ENCODE measurements at regions not wholly inside any gene's neighbourhood (a gene's known extent, or its start where the extent isn't known, plus 50 kb on each side); places are given as distances from the start of the nearest gene placed in this dataset.
A peak's percentile ranks its signal among the peaks of the same experiment; 100 is the strongest.

DNA sequence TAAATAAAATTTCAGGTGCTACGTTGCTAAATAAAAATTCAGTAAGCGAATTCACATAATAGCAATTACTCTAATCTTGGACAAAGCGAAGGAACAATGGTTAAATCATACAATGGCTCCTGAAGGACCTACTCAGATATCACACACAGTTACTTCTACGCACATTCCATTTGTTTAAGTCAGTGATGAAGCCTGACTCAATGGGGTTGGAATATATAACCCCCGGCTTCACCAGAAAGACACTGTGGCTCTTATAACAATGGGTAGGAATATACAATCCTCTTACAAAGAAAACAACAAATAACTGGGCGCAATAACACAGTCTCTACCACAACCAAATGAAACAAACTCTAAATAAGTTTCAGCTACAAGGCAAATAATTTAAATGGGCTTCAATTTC lies 349.5 kb downstream of the IRS1 start:
- POLR2A ChIA-PET = interaction anchor here (0.6 to 0.8 kb wide), 3 partner anchors 25 to 340 kb away, joined by 3 to 4 read pairs (median 3); no protein-coding TSS in a partner anchor
- intact Hi-C loops (cut with micrococcal nuclease) = no loop called here

DNA sequence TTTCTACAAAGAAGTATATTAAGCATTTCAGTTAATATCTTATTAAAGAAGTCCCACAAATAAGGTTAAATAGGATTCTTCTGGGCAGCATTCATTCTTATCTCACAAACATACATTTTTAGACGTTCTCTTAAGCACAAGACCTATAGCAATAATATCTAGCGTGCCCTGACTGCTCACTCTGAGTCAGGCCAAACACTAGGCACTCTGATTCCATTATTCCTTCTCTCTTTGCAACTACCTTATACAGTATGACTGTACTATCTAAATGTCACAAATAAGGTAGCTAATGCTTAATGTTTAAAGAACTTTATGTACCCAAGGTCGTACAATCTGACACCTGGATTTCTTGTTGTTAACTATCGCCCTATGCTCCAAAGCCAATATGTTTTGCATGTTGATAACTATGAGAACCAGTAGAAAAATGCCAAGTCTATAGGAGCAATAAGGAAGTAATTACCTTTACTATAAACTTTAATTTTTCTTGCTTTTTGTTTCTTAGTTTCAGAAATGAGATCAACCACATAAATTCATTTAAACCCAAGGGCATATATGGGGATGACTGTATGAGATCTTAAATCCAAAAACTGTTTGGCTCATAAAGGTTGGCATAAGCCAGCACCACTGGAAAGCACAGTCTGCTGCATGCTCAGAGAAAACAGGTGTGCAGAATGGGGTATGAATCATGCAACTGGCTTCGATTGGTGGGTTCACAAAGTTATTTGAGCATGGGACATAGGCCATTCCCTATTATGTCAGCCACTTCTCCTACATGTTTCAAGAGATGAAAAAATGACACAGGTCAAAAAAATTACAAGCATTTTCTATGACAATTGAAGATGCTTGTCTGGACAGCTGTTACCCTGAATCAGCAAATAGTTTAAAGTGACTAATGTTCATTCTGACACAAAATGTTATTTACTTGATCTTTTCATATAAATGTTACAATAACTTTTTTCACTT lies 352.0 kb downstream of the IRS1 start:
- Mint-ChIP-seq H3K27me3 (ENCODE audit: insufficient read depth, unreplicated experiment) (no peaks in the 10 kb centered on the region), H3K27ac (ENCODE audit: low read depth, unreplicated experiment) (peak overlapping the region; percentile 49), H3K4me3 (ENCODE audit: unreplicated experiment) (no peak overlapping the region), H3K9me3 (ENCODE audit: unreplicated experiment) (peaks cover 15% of the 10 kb centered on the region), H3K36me3 (ENCODE audit: insufficient read depth, unreplicated experiment) (peaks cover 6% of the 10 kb centered on the region), H3K4me1 (ENCODE audit: insufficient read depth, unreplicated experiment) (peaks cover 21% of the 10 kb centered on the region)
- TF ChIP-seq, protein P1, sequence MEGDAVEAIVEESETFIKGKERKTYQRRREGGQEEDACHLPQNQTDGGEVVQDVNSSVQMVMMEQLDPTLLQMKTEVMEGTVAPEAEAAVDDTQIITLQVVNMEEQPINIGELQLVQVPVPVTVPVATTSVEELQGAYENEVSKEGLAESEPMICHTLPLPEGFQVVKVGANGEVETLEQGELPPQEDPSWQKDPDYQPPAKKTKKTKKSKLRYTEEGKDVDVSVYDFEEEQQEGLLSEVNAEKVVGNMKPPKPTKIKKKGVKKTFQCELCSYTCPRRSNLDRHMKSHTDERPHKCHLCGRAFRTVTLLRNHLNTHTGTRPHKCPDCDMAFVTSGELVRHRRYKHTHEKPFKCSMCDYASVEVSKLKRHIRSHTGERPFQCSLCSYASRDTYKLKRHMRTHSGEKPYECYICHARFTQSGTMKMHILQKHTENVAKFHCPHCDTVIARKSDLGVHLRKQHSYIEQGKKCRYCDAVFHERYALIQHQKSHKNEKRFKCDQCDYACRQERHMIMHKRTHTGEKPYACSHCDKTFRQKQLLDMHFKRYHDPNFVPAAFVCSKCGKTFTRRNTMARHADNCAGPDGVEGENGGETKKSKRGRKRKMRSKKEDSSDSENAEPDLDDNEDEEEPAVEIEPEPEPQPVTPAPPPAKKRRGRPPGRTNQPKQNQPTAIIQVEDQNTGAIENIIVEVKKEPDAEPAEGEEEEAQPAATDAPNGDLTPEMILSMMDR (IDR thresholded peaks at IDR 0.05; ENCODE audit: unreplicated experiment) = no peak
- BruUV-seq (replicated peaks) = no TSS peak
- POLR2A ChIA-PET = interaction anchor here (0.7 to 3.3 kb wide), 16 partner anchors 9 to 344 kb away, joined by 3 to 17 read pairs (median 4); no protein-coding TSS in a partner anchor
- DNase-seq (ENCODE audit: unreplicated experiment) = peak; percentile 46
- CTCF ChIA-PET = interaction anchor here (0.6 to 2.3 kb wide), 3 partner anchors 344 to 778 kb away, joined by 3 to 8 read pairs (median 4); no protein-coding TSS in a partner anchor
- intact Hi-C loops (cut with micrococcal nuclease) = no loop called here

More for the DNA sequence above, 349.5 kb downstream of the IRS1 start:
- H3K4me1 Mint-ChIP-seq (ENCODE audit: insufficient read depth, unreplicated experiment) = peaks cover 16% of the 10 kb centered on the region
- peaks cover 6% of the 10 kb centered on the region for H3K36me3 Mint-ChIP-seq (ENCODE audit: insufficient read depth, unreplicated experiment)
- TF ChIP-seq, protein P1 (IDR thresholded peaks at IDR 0.05; ENCODE audit: unreplicated experiment) = no peak
- CTCF ChIA-PET = interaction anchor here (0.7 kb wide), 1 partner anchor 203 kb away, joined by 4 read pairs; no protein-coding TSS in a partner anchor
- H3K27ac Mint-ChIP-seq (ENCODE audit: low read depth, unreplicated experiment) = no peak overlapping the region
- peaks cover 9% of the 10 kb centered on the region for H3K9me3 Mint-ChIP-seq (ENCODE audit: unreplicated experiment)
- no peak overlapping the region for H3K4me3 Mint-ChIP-seq (ENCODE audit: unreplicated experiment)
- no peaks in the 10 kb centered on the region for H3K27me3 Mint-ChIP-seq (ENCODE audit: insufficient read depth, unreplicated experiment)
- BruUV-seq (replicated peaks) = no TSS peak
- no peak for DNase-seq (ENCODE audit: unreplicated experiment)

DNA sequence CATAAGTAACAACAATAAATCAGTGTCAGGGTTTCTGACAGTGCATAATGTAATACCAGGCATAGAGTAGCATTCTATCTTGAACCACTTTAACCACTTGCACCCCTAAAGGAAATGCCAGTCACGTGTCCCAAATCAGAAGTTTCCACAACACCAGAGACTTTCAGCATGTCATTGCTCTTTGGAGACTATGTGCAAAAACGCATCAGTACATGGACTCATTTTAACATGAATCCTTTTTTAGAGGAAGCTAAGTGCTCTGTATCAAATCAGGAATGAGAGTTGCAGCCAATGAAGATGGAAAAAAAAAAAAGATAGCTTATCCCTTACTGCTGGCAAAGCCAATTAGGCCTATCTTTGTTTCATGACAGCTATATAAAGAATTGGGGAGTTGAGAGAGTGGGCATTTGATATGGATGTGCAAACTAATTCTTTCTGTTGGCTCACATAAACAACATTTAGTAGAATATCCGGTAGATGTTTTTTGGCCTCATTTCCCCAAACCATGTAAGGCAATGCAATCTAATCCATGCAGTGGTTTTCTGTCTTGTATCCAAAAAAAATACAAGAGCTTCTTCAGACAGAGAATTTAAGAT lies 353.1 kb downstream of the IRS1 start:
- BruUV-seq (replicated peaks) = no TSS peak
- intact Hi-C loops (cut with micrococcal nuclease) = no loop called here
- POLR2A ChIA-PET = interaction anchor here (0.5 to 3.3 kb wide), 17 partner anchors 8 to 583 kb away, joined by 3 to 17 read pairs (median 4); no protein-coding TSS in a partner anchor
- peaks cover 7% of the 10 kb centered on the region for H3K9me3 Mint-ChIP-seq (ENCODE audit: unreplicated experiment)
- H3K4me3 Mint-ChIP-seq (ENCODE audit: unreplicated experiment) = no peak overlapping the region
- peak; percentile 50 for DNase-seq (ENCODE audit: unreplicated experiment)
- H3K27ac Mint-ChIP-seq (ENCODE audit: low read depth, unreplicated experiment) = peak overlapping the region; percentile 49
- CTCF ChIA-PET = interaction anchor here (0.6 to 2.3 kb wide), 4 partner anchors 62 to 777 kb away, joined by 3 to 8 read pairs (median 5); no protein-coding TSS in a partner anchor
- H3K36me3 Mint-ChIP-seq (ENCODE audit: insufficient read depth, unreplicated experiment) = peaks cover 6% of the 10 kb centered on the region
- H3K4me1 Mint-ChIP-seq (ENCODE audit: insufficient read depth, unreplicated experiment) = peaks cover 21% of the 10 kb centered on the region
- H3K27me3 Mint-ChIP-seq (ENCODE audit: insufficient read depth, unreplicated experiment) = no peaks in the 10 kb centered on the region
- TF ChIP-seq, protein P1 (IDR thresholded peaks at IDR 0.05; ENCODE audit: unreplicated experiment) = no peak

Data from MCF 10A (cell line).